SK-N-MC (cell line): ENCODE measurements at regions not wholly inside any gene's neighbourhood (a gene's known extent, or its start where the extent isn't known, plus 50 kb on each side); places are given as distances from the start of the nearest gene placed in this dataset.

Experiments used
- EZH2 ChIP-seq: fragments of 200-600 bp; sonication (generic); IDR thresholded peaks from one replicate; pipeline ENCODE4 v1.6.1; 2017; ENCODE audit warnings: antibody characterized with exemption
- POLR2AphosphoS5 ChIP-seq: IDR thresholded peaks from 2 replicates; pipeline ENCODE4 v1.6.1; 2012; ENCODE audit warnings: mild to moderate bottlenecking, low read depth, low read length, borderline replicate concordance

DNA sequence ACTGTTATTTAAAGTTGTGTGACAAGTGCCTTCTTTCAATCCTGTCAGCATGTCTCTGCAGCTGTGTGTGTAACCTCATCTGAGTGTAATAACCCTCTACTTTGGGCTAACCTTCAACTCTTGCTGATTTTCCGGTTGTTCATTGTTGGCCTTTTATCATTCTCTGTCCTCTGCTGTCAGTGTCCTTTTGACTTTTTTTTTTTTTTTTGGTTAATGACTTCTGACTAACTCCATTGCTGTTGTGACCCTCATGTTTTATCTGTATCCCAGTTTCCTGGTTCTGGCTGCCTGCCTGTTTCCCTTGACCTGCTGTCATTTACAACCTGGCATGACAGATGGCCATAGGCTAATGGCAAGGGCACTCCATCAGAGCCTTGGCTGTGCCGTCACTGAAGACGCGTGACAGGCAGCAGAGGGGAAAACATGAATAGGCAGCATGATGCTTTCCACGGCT lies 145.7 kb upstream of the MAN1A1 start:
- TF ChIP-seq EZH2 (no peak), POLR2AphosphoS5 (no peak)
